K562 (cell line): ENCODE measurements at regions not wholly inside any gene's neighbourhood (a gene's known extent, or its start where the extent isn't known, plus 50 kb on each side); places are given as distances from the start of the nearest gene placed in this dataset.

ENCODE experiments used
- BRD9 ChIP-seq: fragments of 450-650 bp; IDR thresholded peaks from 2 replicates; pipeline ENCODE4 v1.6.1; 2018; ENCODE audit warnings: low read depth; ENCODE audit not compliant: partially characterized antibody
- CHD4 ChIP-seq: fragments of 200-600 bp; sonication (generic); IDR thresholded peaks from 3 replicates; pipeline ENCODE4 v1.6.1; 2012; ENCODE audit warnings: low read depth, mild to moderate bottlenecking, mixed read lengths, low read length, inconsistent platforms; ENCODE audit not compliant: insufficient read depth, insufficient replicate concordance, poor library complexity, severe bottlenecking
- CTCF ChIP-seq, 3 experiments: IDR thresholded peaks in 2 of 3; conservative IDR thresholded peaks in 1 of 3; 2 replicates each; pipeline ENCODE4 v1.5.1; 2011 to 2012; ENCODE audit warnings: low read length in 3 of 3, mild to moderate bottlenecking in 3 of 3, control low read depth in 2 of 3, improper control_type of control experiment in 1 of 3, inconsistent platforms in 1 of 3, low read depth in 1 of 3, mixed read lengths in 1 of 3, moderate library complexity in 1 of 3; ENCODE audit not compliant: insufficient read depth in 2 of 3
- GABPA ChIP-seq: fragments of 200-800 bp; sonication (Bioruptor generic); conservative IDR thresholded peaks from 2 replicates; pipeline ENCODE4 v1.6.1; 2016; ENCODE audit warnings: low read depth, missing genetic modification characterization, missing compliant biosample characterization
- GTF2F1 ChIP-seq: IDR thresholded peaks from 2 replicates; pipeline ENCODE4 v1.6.1; 2011; ENCODE audit warnings: low read depth, low read length, improper control_type of control experiment
- JUND ChIP-seq, 2 experiments: IDR thresholded peaks; 2 replicates in 1 of 2; 3 replicates in 1 of 2; pipeline ENCODE4 v1.6.1; 2011; ENCODE audit warnings: borderline replicate concordance in 2 of 2, low read depth in 2 of 2, low read length in 2 of 2, improper control_type of control experiment in 1 of 2, missing biosample characterization in 1 of 2, missing genetic modification characterization in 1 of 2, missing genetic modification reagents in 1 of 2
- MAFG ChIP-seq: fragments of 450-650 bp; conservative IDR thresholded peaks from 2 replicates; pipeline ENCODE4 v1.6.1; 2016; ENCODE audit warnings: missing genetic modification characterization, missing compliant biosample characterization
- NBN ChIP-seq: fragments of 450-650 bp; IDR thresholded peaks from 2 replicates; pipeline ENCODE4 v1.6.1; 2016; ENCODE audit warnings: low read depth, mild to moderate bottlenecking
- NRF1 ChIP-seq, 2 experiments: fragments of 450-650 bp; IDR thresholded peaks in 1 of 2; conservative IDR thresholded peaks in 1 of 2; 2 replicates each; pipeline ENCODE4 v1.6.1; 2014; ENCODE audit warnings: mild to moderate bottlenecking in 2 of 2
- PML ChIP-seq: IDR thresholded peaks from 2 replicates; pipeline ENCODE4 v1.6.1; 2012; ENCODE audit warnings: low read length, inconsistent platforms
- POLR2A ChIP-seq: fragments of 450-650 bp; conservative IDR thresholded peaks from 2 replicates; pipeline ENCODE4 v1.6.1; 2016
- PREB ChIP-seq: sonication (generic); formaldehyde crosslinking; IDR thresholded peaks from 2 replicates; pipeline ENCODE4 v1.8.1; 2023; ENCODE audit warnings: mild to moderate bottlenecking, missing genetic modification reagents
- TF ChIP-seq, protein P1 (sequence below), 2 experiments: fragments of 450-650 bp in 1 of 2; sonication (generic) in 1 of 2; formaldehyde crosslinking in 1 of 2; IDR thresholded peaks; 2 replicates each; pipeline versions ENCODE4 v1.7.1 to v1.9.0; 2016 to 2022; ENCODE audit warnings: inconsistent platforms in 1 of 2, mild to moderate bottlenecking in 1 of 2, missing genetic modification reagents in 1 of 2

- no peak for TF ChIP-seq CTCF (IDR thresholded peaks at IDR 0.05 in 2 of 3, conservative IDR thresholded peaks at IDR 0.05 in 1 of 3; ENCODE audit: insufficient read depth in 2 of 3, low read depth in 1 of 3, low read length in 3 of 3)
- TF ChIP-seq NBN, result no peak
- no peak for TF ChIP-seq MAFG (tag)
- no peak for TF ChIP-seq GTF2F1
- no peak for TF ChIP-seq NRF1 (conservative IDR thresholded peaks at IDR 0.05 in 1 of 2, IDR thresholded peaks at IDR 0.05 in 1 of 2)
- TF ChIP-seq, protein P1, sequence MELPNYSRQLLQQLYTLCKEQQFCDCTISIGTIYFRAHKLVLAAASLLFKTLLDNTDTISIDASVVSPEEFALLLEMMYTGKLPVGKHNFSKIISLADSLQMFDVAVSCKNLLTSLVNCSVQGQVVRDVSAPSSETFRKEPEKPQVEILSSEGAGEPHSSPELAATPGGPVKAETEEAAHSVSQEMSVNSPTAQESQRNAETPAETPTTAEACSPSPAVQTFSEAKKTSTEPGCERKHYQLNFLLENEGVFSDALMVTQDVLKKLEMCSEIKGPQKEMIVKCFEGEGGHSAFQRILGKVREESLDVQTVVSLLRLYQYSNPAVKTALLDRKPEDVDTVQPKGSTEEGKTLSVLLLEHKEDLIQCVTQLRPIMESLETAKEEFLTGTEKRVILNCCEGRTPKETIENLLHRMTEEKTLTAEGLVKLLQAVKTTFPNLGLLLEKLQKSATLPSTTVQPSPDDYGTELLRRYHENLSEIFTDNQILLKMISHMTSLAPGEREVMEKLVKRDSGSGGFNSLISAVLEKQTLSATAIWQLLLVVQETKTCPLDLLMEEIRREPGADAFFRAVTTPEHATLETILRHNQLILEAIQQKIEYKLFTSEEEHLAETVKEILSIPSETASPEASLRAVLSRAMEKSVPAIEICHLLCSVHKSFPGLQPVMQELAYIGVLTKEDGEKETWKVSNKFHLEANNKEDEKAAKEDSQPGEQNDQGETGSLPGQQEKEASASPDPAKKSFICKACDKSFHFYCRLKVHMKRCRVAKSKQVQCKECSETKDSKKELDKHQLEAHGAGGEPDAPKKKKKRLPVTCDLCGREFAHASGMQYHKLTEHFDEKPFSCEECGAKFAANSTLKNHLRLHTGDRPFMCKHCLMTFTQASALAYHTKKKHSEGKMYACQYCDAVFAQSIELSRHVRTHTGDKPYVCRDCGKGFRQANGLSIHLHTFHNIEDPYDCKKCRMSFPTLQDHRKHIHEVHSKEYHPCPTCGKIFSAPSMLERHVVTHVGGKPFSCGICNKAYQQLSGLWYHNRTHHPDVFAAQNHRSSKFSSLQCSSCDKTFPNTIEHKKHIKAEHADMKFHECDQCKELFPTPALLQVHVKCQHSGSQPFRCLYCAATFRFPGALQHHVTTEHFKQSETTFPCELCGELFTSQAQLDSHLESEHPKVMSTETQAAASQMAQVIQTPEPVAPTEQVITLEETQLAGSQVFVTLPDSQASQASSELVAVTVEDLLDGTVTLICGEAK (IDR thresholded peaks at IDR 0.05), result no peak
- TF ChIP-seq, protein P1 (CRISPR knock-in tag; IDR thresholded peaks at IDR 0.05), result no peak
- TF ChIP-seq GABPA (tag), result no peak
- no peak for TF ChIP-seq PREB (CRISPR knock-in tag)
- no peak for TF ChIP-seq JUND (IDR thresholded peaks at IDR 0.05; ENCODE audit: borderline replicate concordance, low read depth, low read length)
- TF ChIP-seq JUND (tag; IDR thresholded peaks at IDR 0.05; ENCODE audit: borderline replicate concordance, low read depth, low read length), result no peak
- TF ChIP-seq PML, result no peak
- no peak for TF ChIP-seq POLR2A
- TF ChIP-seq CHD4, result no peak
- TF ChIP-seq BRD9, result no peak
These were observed 64.2 kb upstream of the GNAI1 start for GRCh38 chr7:80070391-80070790.
